SH-SY5Y (cell line): ENCODE measurements at regions not wholly inside any gene's neighbourhood (a gene's known extent, or its start where the extent isn't known, plus 50 kb on each side); places are given as distances from the start of the nearest gene placed in this dataset.

Experiments used
- GATA2 ChIP-seq: IDR thresholded peaks from 2 replicates; pipeline ENCODE4 v1.6.1; 2011; ENCODE audit warnings: mild to moderate bottlenecking, low read depth, low read length
- GATA3 ChIP-seq: IDR thresholded peaks from 2 replicates; pipeline ENCODE4 v1.6.1; 2011; ENCODE audit warnings: low read depth, mild to moderate bottlenecking, low read length, moderate library complexity

GRCh38 chr3:107939691-107940442 is 151.0 kb downstream of the CD47 start:
- TF ChIP-seq GATA2 (no peak), GATA3 (no peak)
